ENCODE measurements at regions not wholly inside any gene's neighbourhood (a gene's known extent, or its start where the extent isn't known, plus 50 kb on each side); places are given as distances from the start of the nearest gene placed in this dataset.

- DNase-seq = no peak
Measured at GRCh38 chr5:123787635-123788034, 275.7 kb downstream of the CSNK1G3 start.

GRCh38 chr5:123787136-123787535 is 275.2 kb downstream of the CSNK1G3 start:
- DNase-seq = no peak

- no peak for DNase-seq
Measured at GRCh38 chr5:123786411-123786810, 274.4 kb downstream of the CSNK1G3 start.

- DNase-seq = no peak
Measured at GRCh38 chr5:123785162-123786071, 273.4 kb downstream of the CSNK1G3 start.

- no peak for DNase-seq
Measured at GRCh38 chr5:123783421-123783820, 271.4 kb downstream of the CSNK1G3 start.

GRCh38 chr5:123778641-123779040 is 266.7 kb downstream of the CSNK1G3 start:
- DNase-seq = no peak

GRCh38 chr5:123776761-123777160 is 264.8 kb downstream of the CSNK1G3 start:
- no peak for DNase-seq

GRCh38 chr5:123771715-123772114 is 259.7 kb downstream of the CSNK1G3 start:
- DNase-seq = no peak

GRCh38 chr5:123763201-123763600 is 251.2 kb downstream of the CSNK1G3 start:
- no peak for DNase-seq

- DNase-seq = no peak
Measured at GRCh38 chr5:123756816-123757215, 244.8 kb downstream of the CSNK1G3 start.

- DNase-seq = no peak
Measured at GRCh38 chr5:123756318-123756665, 244.3 kb downstream of the CSNK1G3 start.

- DNase-seq = no peak
Measured at GRCh38 chr5:123755653-123756317, 243.8 kb downstream of the CSNK1G3 start.

- no peak for DNase-seq
Measured at GRCh38 chr5:123754908-123755307, 242.9 kb downstream of the CSNK1G3 start.

GRCh38 chr5:123753937-123754891 is 242.2 kb downstream of the CSNK1G3 start:
- no peak for DNase-seq

GRCh38 chr5:123753180-123753936 is 241.4 kb downstream of the CSNK1G3 start:
- no peak for DNase-seq

GRCh38 chr5:123752552-123753179 is 240.7 kb downstream of the CSNK1G3 start:
- no peak for DNase-seq

- DNase-seq = no peak
Measured at GRCh38 chr5:123751670-123752069, 239.7 kb downstream of the CSNK1G3 start.

GRCh38 chr5:123748239-123748638 is 236.3 kb downstream of the CSNK1G3 start:
- no peak for DNase-seq

- DNase-seq = no peak
Measured at GRCh38 chr5:123746683-123747360, 234.8 kb downstream of the CSNK1G3 start.

- DNase-seq = no peak
Measured at GRCh38 chr5:123743990-123744583, 232.1 kb downstream of the CSNK1G3 start.

- DNase-seq = no peak
Measured at GRCh38 chr5:123735384-123735783, 223.4 kb downstream of the CSNK1G3 start.
